IPS DF 4.7 (cell line): ENCODE measurements at regions not wholly inside any gene's neighbourhood (a gene's known extent, or its start where the extent isn't known, plus 50 kb on each side); places are given as distances from the start of the nearest gene placed in this dataset.
A peak's percentile ranks its signal among the peaks of the same experiment; 100 is the strongest.
"Not testable (repeated sequence)": the region's sequence is repeated elsewhere in the genome, so short reads cannot be mapped to it uniquely, and the experiment has no call there.

Experiments
- DNase-seq: peaks from one replicate; pipeline ENCODE4 v3.0.0-alpha.2; 2013; ENCODE audit warnings: low spot score; ENCODE audit errors: extremely low read depth

GRCh38 chr15:62320259-62320658, 155.2 kb upstream of the C2CD4B start:
- no peak for DNase-seq

DNA sequence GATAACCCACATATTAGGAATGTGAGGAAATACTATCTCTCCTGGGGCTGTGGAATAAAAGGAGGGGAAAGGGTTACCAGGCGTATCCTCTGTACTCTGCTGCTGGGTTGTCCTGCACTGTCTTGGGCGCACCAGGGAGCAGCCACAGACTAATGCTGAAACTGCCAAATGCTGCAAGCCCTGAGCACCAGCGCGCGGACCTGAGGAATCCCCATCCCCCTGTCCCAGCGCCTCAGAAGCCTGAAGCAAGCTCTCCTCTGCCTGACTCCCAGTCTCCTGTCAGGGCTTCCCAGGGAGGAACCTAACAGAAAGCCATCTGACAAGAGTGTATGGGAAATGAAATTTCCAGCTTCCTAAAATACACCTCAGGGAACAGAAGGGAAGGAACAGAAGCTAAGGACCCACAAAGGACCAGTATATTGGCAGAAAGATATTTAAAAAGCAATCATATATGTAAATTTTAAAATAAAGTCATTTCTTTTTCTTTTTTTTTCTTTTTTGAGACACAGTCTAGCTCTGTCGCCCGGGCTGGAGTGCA, 158.3 kb upstream of the C2CD4B start:
- DNase-seq = no peak

DNA sequence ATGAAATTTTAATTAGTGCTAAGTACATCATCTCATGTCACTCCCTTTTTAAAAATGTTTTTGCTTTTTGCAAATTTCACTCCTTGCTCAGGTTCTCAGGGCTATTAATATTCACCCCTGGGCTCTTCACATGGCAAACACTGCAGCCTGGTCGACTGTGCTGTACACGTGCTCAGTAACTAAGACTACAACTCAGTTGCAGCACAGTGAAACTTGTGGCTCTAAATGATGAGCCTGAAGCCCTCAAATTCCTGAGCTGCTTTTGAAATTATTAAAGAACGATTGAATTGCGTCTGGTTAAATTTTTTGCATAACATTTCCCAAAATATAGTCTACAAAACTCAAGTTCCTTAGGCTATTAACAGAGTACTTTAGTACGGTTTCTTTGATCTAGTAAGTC, 159.3 kb upstream of the C2CD4B start:
- DNase-seq = no peak

GRCh38 chr15:62325597-62325996, 160.5 kb upstream of the C2CD4B start:
- DNase-seq = no peak

DNA sequence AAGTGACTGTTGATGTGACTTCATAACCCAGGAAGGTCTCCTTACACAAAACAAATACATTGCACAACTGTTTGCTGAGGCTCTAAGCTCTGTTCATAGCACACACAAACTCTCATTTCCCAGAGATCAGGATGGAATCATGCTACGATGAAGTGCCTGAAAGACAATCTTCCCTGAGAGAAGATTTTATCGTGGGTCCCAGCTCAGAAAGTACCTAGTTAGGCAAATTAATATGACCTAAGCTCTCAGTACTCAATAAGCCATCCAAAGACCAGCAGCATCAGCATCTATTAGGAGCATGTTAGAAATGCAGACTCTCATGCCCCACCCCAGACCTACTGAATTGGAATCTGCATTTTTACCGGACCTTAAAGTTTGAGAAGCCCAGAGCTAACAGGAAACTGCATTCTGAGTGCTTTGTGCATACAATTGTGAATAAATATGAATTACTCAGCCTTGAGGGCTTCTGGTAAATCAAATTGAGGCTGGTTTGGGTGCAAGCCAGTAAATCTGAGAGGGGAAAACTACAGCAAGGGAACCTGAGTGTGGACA, 161.5 kb upstream of the C2CD4B start:
- no peak for DNase-seq

DNA sequence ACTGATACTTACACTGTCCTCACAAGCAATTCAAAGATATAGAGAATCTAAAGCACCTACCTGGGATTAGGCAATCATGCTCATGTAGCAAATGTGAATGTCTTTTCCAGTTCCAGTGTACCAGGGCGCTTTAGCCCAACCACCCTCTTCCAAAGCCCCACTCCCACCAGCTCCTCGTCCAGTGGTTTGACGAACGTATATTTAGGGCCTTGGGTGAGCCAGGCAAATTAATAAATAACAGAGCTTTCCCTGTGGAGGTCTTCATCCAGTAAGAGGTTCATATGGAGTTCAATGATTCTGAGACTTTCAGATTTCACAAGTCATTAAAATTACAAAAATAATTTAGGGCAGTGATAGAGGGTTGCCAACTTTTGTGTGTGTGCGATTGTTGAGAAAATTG, 162.3 kb upstream of the C2CD4B start:
- no peak for DNase-seq

DNA sequence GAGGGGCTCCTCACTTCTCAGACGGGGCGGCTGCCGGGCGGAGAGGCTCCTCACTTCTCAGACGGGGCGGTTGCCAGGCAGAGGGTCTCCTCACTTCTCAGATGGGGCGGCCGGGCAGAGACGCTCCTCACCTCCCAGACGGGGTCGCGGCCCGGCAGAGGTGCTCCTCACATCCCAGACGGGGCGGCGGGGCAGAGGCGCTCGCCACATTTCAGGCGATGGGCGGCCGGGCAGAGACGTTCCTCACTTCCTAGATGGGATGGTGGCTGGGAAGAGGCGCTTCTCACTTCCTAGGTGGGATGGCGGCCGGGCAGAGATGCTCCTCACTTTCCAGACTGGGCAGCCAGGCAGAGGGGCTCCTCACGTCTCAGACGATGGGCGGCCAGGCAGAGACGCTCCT, 167.4 kb upstream of the C2CD4B start:
- not testable (repeated sequence) for DNase-seq

- no peak for DNase-seq
Observed at GRCh38 chr15:62334536-62334935, 169.5 kb upstream of the C2CD4B start.

DNA sequence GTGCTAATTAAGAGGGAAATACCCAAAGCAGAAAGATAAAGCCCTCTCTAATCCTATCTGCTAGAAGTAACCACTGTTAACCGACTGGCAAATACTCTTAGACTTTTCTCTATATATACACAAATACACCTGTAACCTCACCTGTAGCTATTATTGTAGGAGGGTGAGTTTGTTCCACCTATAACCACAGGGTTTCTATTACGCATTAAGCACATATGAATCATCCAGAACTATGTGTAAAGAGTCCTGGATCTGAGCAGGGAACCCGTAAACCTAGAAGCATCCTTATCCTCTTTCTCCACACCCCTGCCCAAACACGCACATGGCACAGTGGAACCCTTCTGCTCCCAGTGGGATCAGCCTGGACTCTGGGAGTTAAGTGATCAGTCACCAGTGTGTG, 172.8 kb upstream of the C2CD4B start:
- no peak for DNase-seq

DNA sequence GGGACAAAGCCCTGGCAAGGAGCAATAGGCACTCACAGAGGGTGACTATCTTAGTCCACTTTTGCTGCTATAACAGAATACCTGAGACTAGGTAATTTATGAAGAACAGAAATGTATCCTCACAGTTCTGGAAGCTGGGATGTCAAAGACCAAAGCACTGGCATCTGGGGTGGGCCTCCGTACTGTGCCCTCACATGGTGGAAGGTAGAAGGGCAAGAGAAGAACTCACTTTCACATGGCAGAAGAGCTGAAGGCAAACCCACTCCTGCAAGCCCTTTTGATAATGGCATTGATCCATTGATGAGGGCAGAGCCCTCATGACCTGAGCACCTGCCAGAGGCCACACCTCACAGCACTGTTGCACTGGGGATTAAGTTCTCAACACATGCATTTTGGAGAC, 173.4 kb upstream of the C2CD4B start:
- DNase-seq = no peak

- DNase-seq = no peak
Observed at GRCh38 chr15:62342959-62343358, 177.9 kb upstream of the C2CD4B start.

DNA sequence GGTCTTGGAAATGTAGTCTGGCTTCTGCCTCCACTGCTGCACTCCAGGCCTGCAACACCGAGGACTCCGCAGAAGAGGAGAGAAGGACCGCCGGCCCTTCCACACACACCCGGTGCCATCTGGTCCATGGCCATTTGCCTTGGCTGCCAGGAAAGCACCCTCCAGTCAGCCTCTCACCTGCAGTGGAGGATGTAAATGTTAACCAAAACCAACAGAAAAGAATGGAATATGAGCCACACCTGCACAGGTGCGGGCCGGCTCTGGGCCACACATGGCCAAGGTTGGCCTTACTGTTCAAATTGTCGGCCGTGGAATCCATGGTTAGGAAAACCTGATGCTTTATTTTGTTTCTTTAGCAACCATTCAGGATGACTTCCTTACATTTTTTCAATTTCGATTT, 178.3 kb upstream of the C2CD4B start:
- DNase-seq = no peak

GRCh38 chr15:62344806-62345539, 179.9 kb upstream of the C2CD4B start:
- DNase-seq = peak; percentile 78

DNA sequence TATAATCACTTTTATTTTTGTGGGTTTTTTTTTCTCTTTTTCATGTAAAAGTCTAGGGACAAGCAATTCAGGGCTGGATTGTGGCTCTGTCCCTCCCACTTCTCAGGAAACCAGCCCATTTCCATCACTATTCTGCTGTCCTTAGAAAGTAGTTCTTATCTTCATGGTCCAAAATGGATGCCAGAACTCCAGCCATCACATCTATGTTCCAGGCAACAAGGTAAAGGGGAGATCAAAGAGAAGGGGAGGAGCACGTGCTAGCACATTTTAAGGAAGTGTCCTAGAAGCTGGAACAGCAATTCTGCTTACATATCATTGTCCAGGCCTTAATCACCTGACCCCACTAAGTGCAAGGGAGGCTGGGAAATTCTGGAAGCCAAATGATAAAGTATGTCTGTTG, 181.1 kb upstream of the C2CD4B start:
- no peak for DNase-seq

DNA sequence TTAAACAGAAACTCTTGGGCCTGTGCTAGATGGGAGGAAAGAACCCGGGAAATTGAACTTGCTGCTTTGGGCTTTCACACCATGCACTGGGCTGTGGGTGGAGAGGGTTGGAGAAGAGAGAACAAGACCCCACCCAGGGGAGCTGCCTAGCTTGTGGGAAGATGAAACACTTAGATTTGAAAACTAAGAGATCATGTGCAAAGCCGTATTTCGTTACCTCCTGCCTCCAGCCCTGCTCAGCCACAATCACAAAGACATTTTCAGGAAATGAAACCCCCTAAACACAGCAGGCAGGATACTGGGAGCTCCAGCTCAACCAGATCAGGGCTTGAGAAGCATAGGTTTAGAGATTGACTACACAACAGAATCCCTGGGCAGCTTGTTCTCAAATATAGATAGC, 183.0 kb upstream of the C2CD4B start:
- no peak for DNase-seq

DNA sequence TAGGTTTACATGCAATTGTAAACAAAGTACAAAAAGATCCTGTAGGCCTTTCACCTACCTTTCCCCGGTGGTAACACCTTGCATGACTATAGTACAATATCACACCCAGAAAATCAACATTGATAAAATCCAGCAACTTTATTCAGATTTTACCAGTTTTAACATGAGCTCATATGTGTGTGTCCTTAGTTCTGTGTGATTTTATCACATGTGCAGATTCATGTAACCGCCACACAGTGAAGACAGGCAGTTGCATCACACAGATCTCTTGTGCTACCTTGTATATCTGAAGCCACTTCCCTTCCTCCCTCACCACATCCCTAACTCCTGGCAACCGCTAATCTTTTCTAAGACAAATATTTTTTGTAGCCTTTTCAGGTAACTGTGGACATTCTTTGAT, 183.5 kb upstream of the C2CD4B start:
- no peak for DNase-seq

DNA sequence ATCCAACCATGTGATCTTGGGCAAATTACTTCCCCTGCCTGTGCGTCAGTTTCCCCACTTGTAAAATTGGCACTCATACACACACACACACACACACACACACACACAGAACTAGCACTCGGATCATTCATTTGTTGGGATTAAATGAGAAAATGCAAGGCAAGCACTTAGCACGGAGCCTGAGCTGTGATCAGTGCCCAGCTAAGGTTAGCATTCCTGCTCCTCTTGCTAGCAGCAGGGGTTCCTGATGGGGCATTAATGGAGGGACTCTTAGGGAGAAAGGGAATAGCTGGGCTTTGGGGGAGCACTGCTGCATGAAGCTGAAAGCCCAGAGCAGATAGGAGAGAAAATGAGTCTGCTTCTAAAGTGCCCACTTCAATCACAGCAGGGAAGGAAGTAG, 187.7 kb upstream of the C2CD4B start:
- no peak for DNase-seq

GRCh38 chr15:62357431-62357830, 192.3 kb upstream of the C2CD4B start:
- no peak for DNase-seq

DNA sequence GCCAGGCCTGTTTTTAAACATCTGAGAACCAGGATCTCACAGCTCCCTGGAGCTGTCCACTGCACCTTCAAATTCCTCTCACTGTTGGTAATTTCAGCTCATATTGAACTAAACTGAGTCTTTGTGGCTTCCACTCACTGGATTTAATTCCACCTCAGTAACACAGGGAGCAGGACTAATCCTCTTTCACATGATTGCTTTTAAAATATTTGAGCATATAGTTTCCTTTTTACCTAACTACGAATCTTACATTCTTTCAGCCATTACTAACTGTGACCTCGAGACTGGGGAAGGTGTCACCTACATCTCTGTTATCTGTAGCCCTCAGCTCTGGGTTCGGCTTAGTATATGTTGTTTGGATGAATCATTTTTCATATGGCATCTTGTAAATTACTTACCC, 194.3 kb upstream of the C2CD4B start:
- DNase-seq = no peak

DNA sequence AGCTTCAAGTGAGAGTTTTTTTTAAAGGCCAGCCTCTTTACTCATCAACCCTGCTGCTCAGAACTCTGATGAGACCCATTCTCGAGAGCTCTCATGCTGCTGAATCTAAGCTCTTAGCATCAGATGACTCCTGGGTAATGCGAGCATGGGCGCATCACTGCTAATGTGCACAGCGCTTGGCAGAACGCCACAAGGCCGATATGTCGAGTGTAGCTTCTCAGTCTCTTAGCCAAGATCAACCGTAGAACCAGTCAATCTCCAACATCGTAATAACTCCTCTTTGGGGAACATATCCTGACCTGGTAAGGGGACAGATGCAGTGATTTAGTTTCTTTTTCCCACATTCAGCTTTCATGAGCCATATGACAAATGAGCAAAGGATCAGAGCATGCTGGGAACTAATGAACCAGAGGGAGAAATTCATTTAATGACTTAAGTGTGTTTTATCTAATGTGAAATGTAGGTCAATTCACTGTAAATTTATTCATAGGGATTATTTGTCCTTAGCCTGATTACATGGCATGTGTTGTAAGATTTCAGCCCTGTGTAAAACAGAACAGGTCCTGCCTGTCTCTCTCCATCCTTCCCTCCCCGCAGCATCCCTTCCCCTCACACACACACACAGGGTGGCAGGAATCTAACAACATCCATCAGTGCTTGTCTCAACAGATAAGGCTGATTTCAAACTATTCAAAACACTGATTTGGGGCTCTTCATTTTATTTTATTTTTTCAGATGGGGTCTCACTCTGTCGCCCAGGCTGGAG, 195.4 kb upstream of the C2CD4B start:
- DNase-seq = no peak

GRCh38 chr15:62362144-62362543, 197.1 kb upstream of the C2CD4B start:
- DNase-seq = no peak

DNA sequence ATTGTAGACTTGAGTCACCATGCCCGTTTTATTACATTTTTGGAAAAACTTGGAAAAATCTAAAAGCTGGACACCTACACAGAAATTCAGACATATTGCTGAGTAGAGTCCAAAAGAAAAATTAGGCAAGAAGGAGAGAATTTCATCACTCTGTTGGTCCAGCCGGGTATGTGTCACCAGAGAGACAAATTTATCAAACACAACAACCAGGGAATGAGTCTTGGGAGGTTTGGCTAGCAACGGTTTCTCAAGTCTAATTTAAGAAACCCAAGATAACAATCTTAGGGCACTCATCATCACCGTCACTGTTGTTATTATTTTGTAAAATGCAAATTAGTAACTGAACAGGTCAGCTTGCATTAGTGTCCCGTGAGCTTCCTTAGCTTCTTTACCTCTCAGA, 197.5 kb upstream of the C2CD4B start:
- DNase-seq = no peak

DNA sequence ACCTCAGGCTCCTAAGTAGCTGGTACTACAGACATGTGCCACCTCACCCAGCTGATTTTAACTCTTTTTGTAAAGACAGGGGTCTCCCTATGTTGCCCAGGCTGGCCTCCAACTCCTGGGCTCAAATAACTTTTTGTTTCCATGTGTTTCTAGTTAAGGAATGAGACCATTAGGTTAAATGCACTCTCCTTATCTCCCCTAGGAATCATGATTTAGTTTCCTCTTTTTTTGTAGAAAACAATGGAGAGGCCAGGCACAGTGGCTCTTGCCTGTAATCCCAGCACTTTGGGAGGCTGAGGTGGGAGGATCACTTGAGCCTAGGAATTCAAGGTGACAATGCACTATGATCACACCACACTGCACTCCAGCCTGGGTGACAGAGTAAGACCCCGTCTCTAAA, 198.8 kb upstream of the C2CD4B start:
- DNase-seq = no peak
